Prostate gland (tissue), 2 donors: ENCODE measurements at regions not wholly inside any gene's neighbourhood (a gene's known extent, or its start where the extent isn't known, plus 50 kb on each side); places are given as distances from the start of the nearest gene placed in this dataset.

ENCODE experiments used
- CTCF ChIP-seq, 4 experiments: fragments of 200-600 bp in 2 of 4; fragments of 450-650 bp in 2 of 4; sonication (generic) in 2 of 4; IDR thresholded peaks; 1 replicate in 3 of 4; 2 replicates in 1 of 4; pipeline ENCODE4 v1.5.1; 2016 to 2019; ENCODE audit warnings: antibody characterized with exemption in 4 of 4, mild to moderate bottlenecking in 2 of 4, moderate library complexity in 2 of 4
- POLR2AphosphoS5 ChIP-seq: sonication (generic); formaldehyde crosslinking; IDR thresholded peaks from one replicate; pipeline ENCODE4 v1.6.1; 2017; ENCODE audit warnings: antibody characterized with exemption

GRCh38 chr4:159702200-159702599 lies 599.3 kb downstream of the RAPGEF2 start:
- no peak for TF ChIP-seq POLR2AphosphoS5
- no peak for TF ChIP-seq CTCF (IDR thresholded peaks at IDR 0.05)
